GM10266 (cell line): ENCODE measurements at regions not wholly inside any gene's neighbourhood (a gene's known extent, or its start where the extent isn't known, plus 50 kb on each side); places are given as distances from the start of the nearest gene placed in this dataset.
"Not testable (repeated sequence)": the region's sequence is repeated elsewhere in the genome, so short reads cannot be mapped to it uniquely, and the experiment has no call there.

Experiments used
- DNase-seq: peaks from one replicate; pipeline ENCODE4 v3.0.0; 2012; ENCODE audit errors: extremely low spot score
- CTCF ChIP-seq: IDR thresholded peaks from 2 replicates; pipeline ENCODE4 v1.5.1; 2012; ENCODE audit warnings: mild to moderate bottlenecking, low read depth; ENCODE audit not compliant: control insufficient read depth, insufficient read depth; ENCODE audit errors: missing control alignments

GRCh38 chr3:110940055-110940454 lies 131.6 kb upstream of the NECTIN3 start:
- TF ChIP-seq CTCF, result no peak
- DNase-seq, result no peak

GRCh38 chr3:110944782-110945181 lies 126.8 kb upstream of the NECTIN3 start:
- TF ChIP-seq CTCF, result no peak
- no peak for DNase-seq

GRCh38 chr3:110946810-110947209 lies 124.8 kb upstream of the NECTIN3 start:
- DNase-seq, result no peak
- TF ChIP-seq CTCF, result no peak

GRCh38 chr3:110949194-110949593 lies 122.4 kb upstream of the NECTIN3 start:
- not testable (repeated sequence) for DNase-seq

GRCh38 chr3:110955301-110955880 lies 116.2 kb upstream of the NECTIN3 start:
- no peak for TF ChIP-seq CTCF
- no peak for DNase-seq

- no peak for DNase-seq
- TF ChIP-seq CTCF, result no peak
Measured at GRCh38 chr3:110956081-110956480, 115.5 kb upstream of the NECTIN3 start.

- no peak for TF ChIP-seq CTCF
- DNase-seq, result no peak
Measured at GRCh38 chr3:110957247-110958025, 114.2 kb upstream of the NECTIN3 start.
